GM20431 (cell line): ENCODE measurements at regions not wholly inside any gene's neighbourhood (a gene's known extent, or its start where the extent isn't known, plus 50 kb on each side); places are given as distances from the start of the nearest gene placed in this dataset.
"Not testable (repeated sequence)": the region's sequence is repeated elsewhere in the genome, so short reads cannot be mapped to it uniquely, and the experiment has no call there.

Experiments
- in situ Hi-C: fragments of 300-500 bp; cut with MseI, MboI; formaldehyde crosslinking; loops from one replicate; pipeline ENCODE4 v1.15.0; 2020; ENCODE audit warnings: low sequenced_read_pairs; ENCODE audit not compliant: unreplicated experiment

DNA sequence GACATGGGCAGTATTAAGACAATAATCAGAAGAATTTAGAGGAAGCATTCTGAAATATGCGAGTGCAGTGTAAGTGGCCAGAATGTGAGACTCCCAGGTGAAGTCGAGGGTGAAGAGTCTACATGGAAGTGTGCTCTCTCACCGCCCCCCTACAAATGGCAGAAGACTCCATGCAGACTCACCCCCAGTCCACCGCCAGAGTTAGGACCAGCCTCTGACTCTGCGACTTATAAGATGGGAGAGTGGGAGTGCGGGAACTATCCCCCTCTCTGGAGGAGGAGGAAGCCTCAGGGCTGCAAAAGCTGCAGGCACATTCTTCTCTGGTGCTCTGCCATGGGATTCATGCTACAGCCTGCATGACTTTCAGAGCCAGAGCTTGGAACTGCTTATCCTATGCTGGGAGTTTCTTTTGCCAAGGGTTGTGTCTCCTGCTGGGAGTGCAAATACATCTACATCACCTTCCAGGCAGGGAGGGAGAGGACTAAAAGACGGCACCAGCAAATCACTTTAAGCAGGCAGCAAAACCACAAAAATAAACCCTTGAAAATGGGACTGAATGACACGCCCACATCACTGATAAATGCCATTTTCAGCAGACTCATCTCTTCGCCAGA lies 206.7 kb upstream of the SULF2 start:
- in situ Hi-C loops: no loop called here

DNA sequence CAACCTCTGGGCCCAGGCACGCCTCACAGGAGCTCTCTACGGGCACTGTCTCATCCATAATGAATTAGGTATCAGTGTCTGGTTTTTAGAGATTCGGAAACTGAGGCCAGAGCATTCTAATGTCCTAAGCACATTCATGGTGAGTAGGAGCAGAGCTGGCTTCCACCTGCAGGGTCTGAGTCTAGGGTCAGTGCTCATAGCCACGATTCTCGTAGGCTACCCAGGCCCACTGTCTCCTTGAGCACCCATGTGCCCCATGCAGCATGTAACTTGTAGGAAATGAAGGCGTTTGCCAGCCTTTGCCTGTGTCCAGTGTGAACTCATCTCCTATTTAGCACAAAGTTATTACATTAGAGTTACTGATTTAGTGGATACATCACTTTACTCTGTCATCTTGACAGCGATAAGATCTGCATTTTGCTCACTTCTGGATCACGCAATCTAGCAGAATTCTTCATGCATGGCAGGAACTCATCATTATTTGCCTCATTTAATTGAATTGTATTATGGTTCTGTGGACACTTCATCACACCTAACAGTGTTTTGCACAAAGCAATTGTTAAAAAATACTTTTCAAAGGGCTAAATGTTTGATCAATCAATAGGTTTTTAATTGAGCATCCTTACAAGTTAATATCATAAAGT lies 205.3 kb upstream of the SULF2 start:
- in situ Hi-C loops: no loop called here

DNA sequence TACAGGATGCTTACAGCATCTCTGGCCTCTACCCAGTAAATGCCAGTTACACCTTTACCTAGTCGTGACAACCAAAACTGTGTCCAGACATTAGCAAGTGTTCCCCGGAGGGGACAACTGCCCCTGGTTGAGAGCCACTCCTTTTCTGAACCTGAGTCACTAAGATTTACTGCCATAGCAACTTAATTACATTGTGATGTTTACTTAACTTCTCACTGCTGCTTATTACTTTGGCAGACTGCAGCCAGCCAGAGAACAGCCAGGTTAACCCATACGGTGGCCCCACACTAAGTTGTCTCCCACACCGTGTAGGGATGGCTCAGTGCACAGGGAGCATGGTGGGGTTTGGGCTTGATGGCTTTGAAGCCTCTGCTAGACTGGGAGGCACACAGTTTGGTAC lies 204.7 kb upstream of the SULF2 start:
- in situ Hi-C loops: no loop called here

- in situ Hi-C loops: no loop called here
These were observed 203.4 kb upstream of the SULF2 start for GRCh38 chr20:47988676-47989075.

DNA sequence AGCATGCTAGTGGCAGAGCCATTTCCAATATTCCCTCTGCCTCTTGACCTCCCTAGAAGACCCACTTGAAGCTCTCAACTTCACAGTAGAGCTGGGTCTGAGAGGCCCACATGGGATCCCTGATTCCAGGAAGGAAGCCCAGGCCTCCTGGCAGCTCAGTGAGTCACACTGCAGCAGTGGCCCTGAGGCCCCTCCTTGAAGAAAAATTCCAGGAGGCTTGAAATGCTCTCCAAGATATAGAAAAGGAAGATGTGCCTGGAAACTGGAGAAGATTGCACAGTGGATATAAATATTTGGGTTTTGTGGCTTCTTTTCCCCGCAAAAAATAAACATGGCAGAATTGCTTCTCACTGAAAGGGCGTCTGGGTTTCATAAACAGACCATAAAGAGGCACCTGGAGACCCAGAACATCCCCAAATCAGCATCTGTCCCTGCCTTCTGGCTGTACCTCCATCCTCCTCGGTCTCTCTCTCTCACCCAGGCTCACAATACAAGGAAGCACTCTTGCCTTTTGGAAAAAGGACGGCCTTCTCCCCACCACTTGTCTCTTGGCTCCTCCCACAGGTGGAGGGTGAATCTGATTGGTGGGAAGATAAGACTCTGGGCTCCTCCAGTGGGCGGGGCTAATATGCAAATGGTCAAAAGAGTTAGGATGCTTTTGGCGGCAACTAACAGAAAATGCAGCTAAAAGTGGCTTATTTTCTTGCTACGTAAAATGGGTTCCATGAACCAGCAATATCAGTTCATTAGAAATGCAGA lies 200.0 kb upstream of the SULF2 start:
- in situ Hi-C loops: no loop called here

DNA sequence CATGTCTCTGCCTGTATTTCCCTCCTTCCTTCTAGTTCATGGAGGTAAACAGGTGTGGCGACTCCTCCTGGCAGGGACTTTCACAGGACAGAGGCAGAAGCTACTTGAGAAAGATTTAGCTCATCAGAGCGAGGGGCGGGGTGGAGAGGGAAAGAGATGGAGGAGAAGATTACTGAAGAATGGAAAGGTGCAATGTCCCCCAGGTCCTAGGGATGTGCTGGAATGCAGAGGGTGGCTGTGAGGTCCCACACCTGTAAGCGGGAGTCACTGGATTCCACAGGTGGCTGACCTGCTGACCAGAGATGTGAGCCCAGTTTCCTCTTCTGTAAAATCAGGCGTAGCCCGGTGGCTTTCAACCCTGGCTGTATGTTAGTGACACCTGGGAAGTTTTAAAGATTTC lies 199.2 kb upstream of the SULF2 start:
- in situ Hi-C loops: no loop called here

- in situ Hi-C loops: not testable (repeated sequence)
These were observed 198.4 kb upstream of the SULF2 start for GRCh38 chr20:47983642-47984041.

DNA sequence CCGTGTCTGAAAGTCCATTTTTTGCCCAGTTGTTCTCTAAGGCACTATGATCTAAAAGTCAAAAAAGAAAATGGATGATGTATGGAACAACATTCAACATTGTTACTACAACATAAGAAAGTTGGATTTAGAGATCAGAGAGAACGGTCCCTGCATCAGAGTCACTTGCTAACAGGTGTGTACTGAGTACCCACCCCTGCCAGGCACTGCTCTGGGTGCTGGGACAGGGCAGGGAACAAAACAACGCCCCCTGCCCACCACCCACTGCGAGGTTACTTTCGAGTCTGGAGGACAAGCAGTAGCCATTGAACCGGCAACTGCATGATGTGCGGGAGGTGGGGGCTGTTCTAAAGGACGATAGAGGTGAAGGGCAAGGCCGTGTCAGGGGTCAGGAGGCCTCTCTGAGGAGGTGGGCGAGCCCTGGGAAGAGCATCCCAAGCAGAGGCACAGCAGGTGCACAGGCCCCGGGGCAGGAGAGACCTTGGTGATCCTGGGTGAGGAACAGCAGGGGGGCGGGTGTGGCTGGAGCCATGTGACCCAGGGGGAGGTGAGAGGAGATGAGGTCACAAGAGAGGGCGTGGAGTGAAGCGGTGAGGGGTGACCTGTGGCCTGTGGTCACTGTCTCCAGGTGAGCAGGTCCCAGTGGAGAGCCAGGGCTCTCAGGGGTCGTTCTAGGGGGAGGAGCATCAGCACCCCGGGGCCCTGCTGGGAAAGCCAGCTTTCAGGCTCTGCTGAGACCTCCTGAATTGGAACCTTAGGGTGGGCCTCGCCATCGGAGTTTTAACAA lies 197.5 kb upstream of the SULF2 start:
- in situ Hi-C loops: no loop called here

- in situ Hi-C loops: no loop called here
These were observed 195.9 kb upstream of the SULF2 start for GRCh38 chr20:47981222-47981621.

DNA sequence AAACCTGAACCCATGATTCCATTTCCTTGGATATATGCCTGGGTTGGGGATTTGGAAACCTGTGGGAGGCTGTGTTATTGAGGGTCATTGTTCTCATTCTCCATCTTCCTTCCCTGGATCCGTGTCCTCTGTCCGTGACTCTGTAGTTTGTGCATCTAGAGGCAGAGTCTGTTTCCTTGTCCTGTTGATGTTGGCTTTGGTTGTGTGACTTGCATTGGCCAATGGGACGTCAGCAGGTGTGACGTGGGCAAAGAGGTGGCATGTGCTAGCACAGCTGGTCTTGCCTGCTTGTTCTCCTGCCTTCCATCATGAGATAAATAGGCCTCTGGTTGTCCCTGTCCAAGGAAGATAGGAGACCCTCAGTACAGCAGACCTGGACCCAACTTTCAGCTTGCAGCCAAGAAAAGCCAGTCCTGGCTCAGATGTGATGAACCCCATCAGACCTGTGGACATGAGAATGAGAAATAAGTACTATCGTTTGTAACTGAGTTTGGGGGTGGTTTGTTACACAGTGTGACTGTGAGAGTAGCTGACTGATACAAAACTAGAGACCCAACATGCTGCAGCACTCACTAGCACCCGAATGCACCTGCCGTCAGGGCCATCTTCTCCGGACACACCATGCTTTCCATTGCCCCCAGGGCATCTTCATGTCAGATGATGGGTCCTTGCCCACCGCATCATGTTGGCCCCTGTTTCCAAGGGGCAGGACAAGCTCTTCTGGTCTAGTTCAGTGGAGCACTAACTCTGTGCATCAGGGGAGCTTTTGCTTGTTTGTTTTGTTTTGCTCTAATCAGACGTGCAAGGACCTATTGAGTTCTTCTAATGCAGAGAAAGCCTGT lies 195.3 kb upstream of the SULF2 start:
- in situ Hi-C loops: no loop called here

DNA sequence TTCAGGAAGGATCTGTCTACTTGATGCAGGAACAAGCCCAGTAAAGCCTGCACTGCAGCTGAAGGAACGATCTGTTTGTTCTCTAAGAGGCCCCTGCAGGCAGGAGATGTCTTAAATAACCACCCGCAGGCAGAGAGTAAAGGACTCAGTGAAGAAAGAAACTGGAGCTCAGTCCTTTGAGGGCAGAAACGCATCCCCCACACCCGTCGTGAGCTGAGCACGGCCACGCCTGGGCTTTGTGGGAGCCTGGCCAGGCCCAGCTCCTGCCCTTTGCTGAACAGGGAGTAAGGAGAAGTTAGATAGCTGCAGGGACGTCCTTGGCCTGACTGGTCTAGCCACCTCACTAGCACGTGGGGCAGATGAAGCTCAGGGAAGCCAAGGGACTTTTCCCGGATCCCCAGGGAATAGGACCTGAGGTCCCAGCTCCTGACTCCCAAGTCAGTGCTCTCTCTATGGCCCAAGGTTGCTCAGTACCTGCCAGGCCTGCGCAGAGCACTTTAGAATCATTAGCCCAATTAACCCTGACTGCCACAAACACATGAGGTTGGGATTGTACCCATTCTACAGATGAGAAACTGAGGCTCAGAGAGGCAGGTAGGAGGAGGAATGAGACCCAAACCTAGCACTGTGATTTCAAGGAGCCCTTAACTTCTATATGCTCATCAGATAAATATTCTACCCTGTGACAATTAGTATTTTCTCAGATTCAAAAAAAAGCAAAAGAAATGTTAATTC lies 194.2 kb upstream of the SULF2 start:
- in situ Hi-C loops: not testable (repeated sequence)

DNA sequence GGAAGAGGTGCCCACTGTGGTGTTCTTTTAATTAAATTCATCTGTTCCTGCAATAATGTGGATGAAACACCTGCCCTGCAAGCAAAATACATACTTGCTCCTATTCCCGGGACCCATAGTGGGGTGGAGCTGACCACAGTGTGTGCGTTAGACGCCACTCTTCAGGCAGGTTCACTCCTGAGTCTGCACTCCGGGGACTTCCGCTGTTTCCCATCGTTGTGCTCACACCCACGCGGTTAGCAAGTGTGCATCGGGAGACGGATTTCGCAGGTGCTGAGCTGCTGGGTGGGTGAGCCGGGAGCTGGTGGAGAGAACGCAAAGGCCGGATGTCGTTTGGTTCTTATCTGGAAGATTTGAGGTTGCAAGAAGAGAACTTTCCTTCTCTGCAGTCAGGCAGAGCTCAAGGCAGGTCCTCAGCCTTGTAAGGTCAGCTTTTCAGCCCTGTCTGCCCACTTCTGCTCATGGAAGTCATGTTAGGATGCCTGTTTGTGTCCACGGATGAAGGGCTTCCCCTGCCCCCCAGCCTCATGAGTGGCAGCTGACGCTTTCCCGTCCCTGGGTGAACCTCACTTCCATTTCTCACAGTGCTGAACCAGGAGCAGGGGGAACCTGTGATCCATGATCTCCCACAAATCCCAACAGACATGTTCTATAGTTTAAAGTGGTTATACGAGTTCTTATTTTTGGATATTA lies 193.3 kb upstream of the SULF2 start:
- in situ Hi-C loops: not testable (repeated sequence)

GRCh38 chr20:47977789-47978252 lies 192.5 kb upstream of the SULF2 start:
- in situ Hi-C loops: not testable (repeated sequence)

- in situ Hi-C loops: not testable (repeated sequence)
These were observed 191.9 kb upstream of the SULF2 start for GRCh38 chr20:47977017-47977788.

DNA sequence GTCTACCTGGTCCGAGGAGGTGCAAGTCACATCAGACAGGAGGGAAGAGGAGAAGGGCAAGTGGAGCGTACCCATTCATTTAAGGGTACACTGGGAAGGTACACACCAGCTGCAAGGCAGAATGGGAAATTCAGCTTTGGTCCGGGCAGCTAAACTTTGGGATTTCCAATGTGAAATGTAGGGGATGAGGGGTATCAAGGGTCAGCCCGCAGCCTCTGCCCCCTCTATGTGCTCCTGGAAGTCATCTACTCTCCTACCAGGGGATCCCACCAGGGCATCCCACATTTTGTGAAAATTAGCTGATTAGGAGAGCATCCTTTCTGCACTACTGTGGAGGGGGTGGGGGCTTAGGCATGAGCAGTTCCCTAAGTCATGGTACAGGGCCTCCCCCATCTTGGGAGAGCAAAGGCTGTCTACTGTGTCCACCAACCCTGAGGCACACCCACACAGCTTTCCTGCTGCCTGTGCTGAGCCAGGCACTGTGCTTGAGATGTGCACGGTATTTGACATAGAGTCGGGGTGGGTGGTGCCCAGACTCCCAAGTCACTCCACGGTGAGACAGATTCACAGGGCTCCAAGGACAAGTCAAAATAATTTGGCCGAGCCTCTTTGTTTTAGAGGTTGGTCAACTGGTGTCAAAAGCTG lies 189.1 kb upstream of the SULF2 start:
- in situ Hi-C loops: no loop called here

- in situ Hi-C loops: no loop called here
These were observed 188.4 kb upstream of the SULF2 start for GRCh38 chr20:47973519-47974233.

GRCh38 chr20:47972916-47973309 lies 187.6 kb upstream of the SULF2 start:
- in situ Hi-C loops: no loop called here
